Astrocyte (in vitro differentiated cells and primary cell): ENCODE measurements at regions not wholly inside any gene's neighbourhood (a gene's known extent, or its start where the extent isn't known, plus 50 kb on each side); places are given as distances from the start of the nearest gene placed in this dataset.

ENCODE experiments used
- DNase-seq: peaks from one replicate; pipeline ENCODE4 v3.0.0-alpha.2; 2010; ENCODE audit warnings: low read depth
- FAIRE-seq: peaks from 2 replicates; lab custom pipeline; 2011; peaks lifted over from hg19 to GRCh38; lab: Jason Lieb, UNC
- H2AFZ ChIP-seq: 2 replicates; pipeline ENCODE4 v1.6.0; 2012; ENCODE audit warnings: low read depth, low read length, inconsistent platforms
- H3K27ac ChIP-seq: 2 replicates; pipeline ENCODE4 v1.5.1; 2011; ENCODE audit warnings: low read depth, low read length, inconsistent platforms
- H3K27me3 ChIP-seq: 2 replicates; pipeline ENCODE4 v1.6.0; 2011; ENCODE audit warnings: low read length, inconsistent platforms; ENCODE audit not compliant: insufficient read depth
- H3K36me3 ChIP-seq: 2 replicates; pipeline ENCODE4 v1.5.1; 2011; ENCODE audit warnings: low read length, inconsistent platforms; ENCODE audit not compliant: insufficient read depth
- H3K4me1 ChIP-seq: 2 replicates; pipeline ENCODE4 v1.5.1; 2011; ENCODE audit warnings: low read length, inconsistent platforms; ENCODE audit not compliant: insufficient read depth
- H3K4me2 ChIP-seq: 2 replicates; pipeline ENCODE4 v1.6.0; 2012; ENCODE audit warnings: low read length, inconsistent platforms
- H3K4me3 ChIP-seq: 2 replicates; pipeline ENCODE4 v1.5.1; 2011; ENCODE audit warnings: low read depth, mild to moderate bottlenecking, low read length, inconsistent platforms; ENCODE audit not compliant: insufficient read depth
- H3K79me2 ChIP-seq: 2 replicates; pipeline ENCODE4 v1.6.0; 2012; ENCODE audit warnings: mild to moderate bottlenecking, low read length, inconsistent platforms; ENCODE audit not compliant: insufficient read depth
- H3K9ac ChIP-seq: 2 replicates; pipeline ENCODE4 v1.6.0; 2012; ENCODE audit warnings: mild to moderate bottlenecking, low read length, inconsistent platforms
- H3K9me3 ChIP-seq: 2 replicates; pipeline ENCODE4 v1.5.1; 2012; ENCODE audit warnings: low read depth, mild to moderate bottlenecking, low read length, inconsistent platforms; ENCODE audit not compliant: insufficient read depth
- H4K20me1 ChIP-seq: 2 replicates; pipeline ENCODE4 v1.6.0; 2012; ENCODE audit warnings: low read length, inconsistent platforms; ENCODE audit not compliant: insufficient read depth
- H3K27ac Mint-ChIP-seq: one replicate; pipeline ENCODE4 v1.8.0; 2021; ENCODE audit warnings: mild to moderate bottlenecking, mixed read lengths; ENCODE audit not compliant: unreplicated experiment
- H3K27me3 Mint-ChIP-seq: one replicate; pipeline ENCODE4 v1.8.0; 2021; ENCODE audit warnings: low read depth, mixed read lengths; ENCODE audit not compliant: unreplicated experiment
- H3K36me3 Mint-ChIP-seq: one replicate; pipeline ENCODE4 v1.8.0; 2021; ENCODE audit warnings: low read depth, mixed read lengths; ENCODE audit not compliant: unreplicated experiment
- H3K4me1 Mint-ChIP-seq: one replicate; pipeline ENCODE4 v1.8.0; 2021; ENCODE audit warnings: low read depth, mixed read lengths; ENCODE audit not compliant: unreplicated experiment
- H3K4me3 Mint-ChIP-seq: one replicate; pipeline ENCODE4 v1.8.0; 2021; ENCODE audit warnings: mild to moderate bottlenecking, moderate library complexity, mixed read lengths; ENCODE audit not compliant: unreplicated experiment
- H3K9me3 Mint-ChIP-seq: one replicate; pipeline ENCODE4 v1.8.0; 2021; ENCODE audit warnings: mild to moderate bottlenecking, mixed read lengths; ENCODE audit not compliant: unreplicated experiment
- CTCF ChIP-seq: IDR thresholded peaks from 2 replicates; pipeline ENCODE4 v1.5.1; 2011; ENCODE audit warnings: low read depth, mild to moderate bottlenecking, inconsistent platforms, low read length, moderate library complexity; ENCODE audit not compliant: insufficient read depth
- EZH2 ChIP-seq: IDR thresholded peaks from 2 replicates; pipeline ENCODE4 v1.6.1; 2012; ENCODE audit warnings: mild to moderate bottlenecking, low read length, inconsistent platforms; ENCODE audit not compliant: insufficient read depth

GRCh38 chr16:63945806-63946205 is 1176.1 kb downstream of the CDH11 start:
- no peaks in the 10 kb centered on the region for H3K4me1 Mint-ChIP-seq
- FAIRE-seq: no peak
- no peaks in the 10 kb centered on the region for H3K4me1 ChIP-seq
- H3K27me3 Mint-ChIP-seq: peaks cover 1% of the 10 kb centered on the region
- H3K36me3 ChIP-seq: no peaks in the 10 kb centered on the region
- H3K36me3 Mint-ChIP-seq: no peaks in the 10 kb centered on the region
- no peaks in the 10 kb centered on the region for H4K20me1 ChIP-seq
- no peaks in the 10 kb centered on the region for H3K9me3 ChIP-seq
- no peak overlapping the region for H3K4me3 Mint-ChIP-seq
- no peak overlapping the region for H3K27ac ChIP-seq
- H2AFZ ChIP-seq: no peak overlapping the region
- TF ChIP-seq CTCF: no peak
- no peak for TF ChIP-seq EZH2
- peaks cover 1% of the 10 kb centered on the region for H3K9me3 Mint-ChIP-seq
- H3K9ac ChIP-seq: no peak overlapping the region
- no peak overlapping the region for H3K27ac Mint-ChIP-seq
- no peaks in the 10 kb centered on the region for H3K27me3 ChIP-seq
- peak; percentile 8 for DNase-seq
- H3K4me2 ChIP-seq: no peak overlapping the region
- no peaks in the 10 kb centered on the region for H3K79me2 ChIP-seq
- no peak overlapping the region for H3K4me3 ChIP-seq

- Histone ChIP-seq H3K27ac (no peak overlapping the region), H3K9me3 (no peaks in the 10 kb centered on the region), H3K36me3 (no peaks in the 10 kb centered on the region), H3K79me2 (no peaks in the 10 kb centered on the region), H3K27me3 (no peaks in the 10 kb centered on the region), H3K4me2 (no peak overlapping the region), H3K4me1 (no peaks in the 10 kb centered on the region), H2AFZ (no peak overlapping the region), H3K4me3 (no peak overlapping the region), H4K20me1 (no peaks in the 10 kb centered on the region), H3K9ac (no peak overlapping the region)
- Mint-ChIP-seq H3K27ac (no peak overlapping the region), H3K4me1 (peaks cover 2% of the 10 kb centered on the region), H3K4me3 (no peak overlapping the region), H3K27me3 (peaks cover 1% of the 10 kb centered on the region), H3K9me3 (no peaks in the 10 kb centered on the region), H3K36me3 (no peaks in the 10 kb centered on the region)
- no peak for FAIRE-seq
- TF ChIP-seq EZH2 (no peak), CTCF (no peak)
- no peak for DNase-seq
Observed at GRCh38 chr16:63943566-63943965, 1178.3 kb downstream of the CDH11 start.

GRCh38 chr16:63938661-63939060 is 1183.2 kb downstream of the CDH11 start:
- no peaks in the 10 kb centered on the region for H4K20me1 ChIP-seq
- H3K4me3 ChIP-seq: no peak overlapping the region
- no peak overlapping the region for H2AFZ ChIP-seq
- DNase-seq (peak; percentile 5), FAIRE-seq (no peak)
- no peak overlapping the region for H3K27ac Mint-ChIP-seq
- H3K9ac ChIP-seq: no peak overlapping the region
- H3K27me3 Mint-ChIP-seq: peaks cover 1% of the 10 kb centered on the region
- H3K4me1 ChIP-seq: no peaks in the 10 kb centered on the region
- no peaks in the 10 kb centered on the region for H3K36me3 ChIP-seq
- H3K4me1 Mint-ChIP-seq: peaks cover 2% of the 10 kb centered on the region
- no peak overlapping the region for H3K4me2 ChIP-seq
- no peak overlapping the region for H3K27ac ChIP-seq
- H3K79me2 ChIP-seq: no peaks in the 10 kb centered on the region
- TF ChIP-seq CTCF (no peak), EZH2 (no peak)
- no peaks in the 10 kb centered on the region for H3K36me3 Mint-ChIP-seq
- no peaks in the 10 kb centered on the region for H3K27me3 ChIP-seq
- H3K4me3 Mint-ChIP-seq: no peak overlapping the region
- H3K9me3 Mint-ChIP-seq: no peaks in the 10 kb centered on the region
- no peaks in the 10 kb centered on the region for H3K9me3 ChIP-seq
